K562 (cell line): ENCODE measurements at regions not wholly inside any gene's neighbourhood (a gene's known extent, or its start where the extent isn't known, plus 50 kb on each side); places are given as distances from the start of the nearest gene placed in this dataset.

Source experiments
- ATAC-seq: fragments of 200-7000 bp; cut with Tn5 transposase; 3 replicates; pipeline ENCODE4 v1.9.1; 2020; ENCODE audit warnings: moderate library complexity
- BruUV-seq: library from RNA; stranded (reverse); fragments of 400-500 nt; replicated peaks from 2 replicates; lab custom pipeline; 2021; lab: Mats Ljungman, UMichigan
- CTCF ChIA-PET: fragments of 300-600 bp; formaldehyde crosslinking; extraction: SDS; loops from one replicate; lab custom pipeline; 2021; ENCODE audit warnings: low intra/inter-chr PET ratio; lab: Yijun Ruan, JAX
- POLR2A ChIA-PET: fragments of 300-600, 350-650 bp; sonication (Branson Sonifier 250); formaldehyde crosslinking; extraction: SDS; loops from one replicate; lab custom pipeline; 2021; ENCODE audit warnings: antibody characterized with exemption, inconsistent platforms; lab: Yijun Ruan, JAX
- DNase-seq, 4 experiments: peaks; one replicate each; pipeline versions ENCODE4 v3.0.0 to v3.0.0-alpha.2; 2011 to 2018; ENCODE audit warnings: low spot score in 3 of 4, mixed read lengths in 3 of 4; ENCODE audit errors: extremely low read depth in 1 of 4
- FAIRE-seq: peaks from 2 replicates; lab custom pipeline; 2011; peaks lifted over from hg19 to GRCh38; lab: Jason Lieb, UNC
- H2AFZ ChIP-seq: 2 replicates; pipeline ENCODE4 v1.6.0; 2011; ENCODE audit warnings: low read depth, low read length, control low read depth, inconsistent platforms
- H3K27ac ChIP-seq: fragments of 200-600 bp; 3 replicates; pipeline ENCODE4 v1.8.0; 2011; ENCODE audit warnings: low read depth, mild to moderate bottlenecking, control low read depth, inconsistent platforms, low read length, moderate library complexity, mixed read lengths; ENCODE audit errors: extremely low read depth
- H3K27me3 ChIP-seq, 2 experiments: fragments of 300-600 bp in 1 of 2; 2 replicates in 1 of 2; 3 replicates in 1 of 2; pipeline versions ENCODE4 v1.6.0 to v1.8.0; 2011; ENCODE audit warnings: inconsistent platforms in 2 of 2, low read length in 2 of 2, mild to moderate bottlenecking in 1 of 2, mixed read lengths in 1 of 2, moderate library complexity in 1 of 2; ENCODE audit not compliant: control insufficient read depth in 2 of 2, insufficient read depth in 2 of 2
- H3K36me3 ChIP-seq: fragments of 300-600 bp; 3 replicates; pipeline ENCODE4 v1.8.0; 2011; ENCODE audit warnings: mild to moderate bottlenecking, low read length, inconsistent platforms; ENCODE audit not compliant: control insufficient read depth, insufficient read depth
- H3K4me1 ChIP-seq, 2 experiments: fragments of 200-600 bp in 1 of 2; replicated peaks in 1 of 2; 2 replicates in 1 of 2; 3 replicates in 1 of 2; pipeline versions ENCODE4 v1.5.1 to v1.8.0; 2011; ENCODE audit warnings: inconsistent platforms in 2 of 2, low read length in 2 of 2, mild to moderate bottlenecking in 1 of 2, mixed read lengths in 1 of 2, moderate library complexity in 1 of 2; ENCODE audit not compliant: control insufficient read depth in 2 of 2, insufficient read depth in 2 of 2
- H3K4me2 ChIP-seq: 2 replicates; pipeline ENCODE4 v1.6.1; 2011; ENCODE audit warnings: low read length, control low read depth, inconsistent platforms, mixed read lengths; ENCODE audit not compliant: insufficient read depth
- H3K4me3 ChIP-seq: fragments of 200-600 bp; sonication (generic), shearing (Covaris generic); 2 replicates; pipeline ENCODE4 v1.5.1; 2016; ENCODE audit warnings: control low read depth, inconsistent platforms
- H3K79me2 ChIP-seq: fragments of 200-600 bp; 3 replicates; pipeline ENCODE4 v1.8.0; 2011; ENCODE audit warnings: low read length, inconsistent platforms; ENCODE audit not compliant: control insufficient read depth, insufficient read depth
- H3K9ac ChIP-seq, 2 experiments: 2 replicates each; pipeline versions ENCODE4 v1.6.0 to v1.6.1; 2011; ENCODE audit warnings: low read depth in 2 of 2, low read length in 2 of 2, control low read depth in 1 of 2, inconsistent platforms in 1 of 2, mild to moderate bottlenecking in 1 of 2, mixed read lengths in 1 of 2; ENCODE audit not compliant: insufficient read depth in 1 of 2
- H3K9me1 ChIP-seq: one replicate; pipeline ENCODE4 v1.6.0; 2011; ENCODE audit warnings: inconsistent platforms, mild to moderate bottlenecking, low read length, moderate library complexity; ENCODE audit not compliant: control insufficient read depth, insufficient read depth
- H3K9me3 ChIP-seq: replicated peaks from 2 replicates; pipeline ENCODE4 v1.5.1; 2011; ENCODE audit warnings: low read depth, low read length, inconsistent platforms; ENCODE audit not compliant: control insufficient read depth, insufficient read depth
- H4K20me1 ChIP-seq: replicated peaks from 2 replicates; pipeline ENCODE4 v1.6.1; 2011; ENCODE audit warnings: low read length, inconsistent platforms, mixed read lengths; ENCODE audit not compliant: control insufficient read depth, insufficient read depth
- CCAR2 ChIP-seq: fragments of 200-400 bp; formaldehyde crosslinking; IDR thresholded peaks from 2 replicates; pipeline ENCODE4 v1.6.1; 2017; ENCODE audit warnings: mild to moderate bottlenecking, low read depth, low read length
- CLOCK ChIP-seq: fragments of 250-450 bp; sonication (Bioruptor Pico); IDR thresholded peaks from 2 replicates; pipeline ENCODE4 v1.4.0; 2020; ENCODE audit warnings: mild to moderate bottlenecking, moderate library complexity, borderline replicate concordance
- ETS1 ChIP-seq: conservative IDR thresholded peaks from 2 replicates; pipeline ENCODE4 v1.6.1; 2011; ENCODE audit warnings: low read depth, mild to moderate bottlenecking, low read length; ENCODE audit not compliant: control insufficient read depth
- FOXK1 ChIP-seq: sonication (generic); formaldehyde crosslinking; IDR thresholded peaks from 2 replicates; pipeline ENCODE4 v1.8.0; 2022; ENCODE audit warnings: missing genetic modification reagents, mild to moderate bottlenecking, borderline replicate concordance
- FOXK2 ChIP-seq, 2 experiments: fragments of 450-650 bp; IDR thresholded peaks in 1 of 2; conservative IDR thresholded peaks in 1 of 2; 2 replicates each; pipeline ENCODE4 v1.6.1; 2016; ENCODE audit warnings: low read depth in 2 of 2, mild to moderate bottlenecking in 1 of 2
- HCFC1 ChIP-seq: IDR thresholded peaks from 2 replicates; pipeline ENCODE4 v1.6.1; 2012; ENCODE audit warnings: low read depth, low read length, improper control_type of control experiment
- HINFP ChIP-seq: fragments of 450-650 bp; conservative IDR thresholded peaks from 2 replicates; pipeline ENCODE4 v1.6.1; 2016; ENCODE audit warnings: missing genetic modification characterization, low read depth, mild to moderate bottlenecking, control low read depth, missing compliant biosample characterization
- HSF4 ChIP-seq: fragments of 250-450 bp; sonication (Bioruptor Pico); IDR thresholded peaks from 2 replicates; pipeline ENCODE4 v2.1.2; 2022; ENCODE audit warnings: mild to moderate bottlenecking, moderate library complexity, borderline replicate concordance
- KLF6 ChIP-seq: fragments of 250-450 bp; sonication (Bioruptor Pico); IDR thresholded peaks from 2 replicates; pipeline ENCODE4 v1.4.0; 2020; ENCODE audit warnings: mild to moderate bottlenecking, moderate library complexity, borderline replicate concordance
- LCOR ChIP-seq: sonication (generic); formaldehyde crosslinking; IDR thresholded peaks from 2 replicates; pipeline ENCODE4 v1.8.0; 2022; ENCODE audit warnings: mild to moderate bottlenecking, missing genetic modification reagents
- LEF1 ChIP-seq: fragments of 450-650 bp; IDR thresholded peaks from 2 replicates; pipeline ENCODE4 v1.6.1; 2016; ENCODE audit warnings: mild to moderate bottlenecking
- NFYB ChIP-seq: IDR thresholded peaks from 2 replicates; pipeline ENCODE4 v1.6.1; 2011; ENCODE audit warnings: mild to moderate bottlenecking, moderate library complexity; ENCODE audit not compliant: insufficient read length; ENCODE audit errors: extremely low read depth
- RBFOX2 ChIP-seq: fragments of 200-400 bp; formaldehyde crosslinking; IDR thresholded peaks from 2 replicates; pipeline ENCODE4 v1.6.1; 2017; ENCODE audit warnings: low read depth, mild to moderate bottlenecking, low read length, moderate library complexity
- SMAD4 ChIP-seq: fragments of 250-450 bp; sonication (Bioruptor Pico); conservative IDR thresholded peaks from 2 replicates; pipeline ENCODE4 v1.8.0; 2021; ENCODE audit warnings: inconsistent platforms, mild to moderate bottlenecking, moderate library complexity
- ZNF174 ChIP-seq: fragments of 250-450 bp; sonication (Bioruptor Pico); IDR thresholded peaks from 2 replicates; pipeline ENCODE4 v1.4.0; 2020; ENCODE audit warnings: mild to moderate bottlenecking
- ZNF395 ChIP-seq: fragments of 200-800 bp; sonication (Bioruptor generic); IDR thresholded peaks from 2 replicates; pipeline ENCODE4 v1.6.1; 2017; ENCODE audit warnings: missing genetic modification characterization, missing compliant biosample characterization
- ZNF583 ChIP-seq: fragments of 250-450 bp; sonication (Bioruptor Pico); IDR thresholded peaks from 2 replicates; pipeline ENCODE4 v1.4.0; 2020
- WGBS: fragments of 100-300 bp; shearing (Covaris generic); methylation state at CpG from one replicate; pipeline ENCODE4 v1.1.6; 2016; ENCODE audit warnings: low coverage, mixed read lengths; ENCODE audit not compliant: insufficient coverage; ENCODE audit errors: missing lambda C conversion rate; 5-methylcytosine and 5-hydroxymethylcytosine counted together
- in situ Hi-C: fragments of 300-500 bp; cut with MboI; formaldehyde crosslinking; loops from 4 replicates; pipeline ENCODE4 v1.15.0; 2018; ENCODE audit warnings: inconsistent platforms, mixed read lengths
- intact Hi-C: fragments of 100-400 bp; cut with micrococcal nuclease; formaldehyde crosslinking; loops from 2 replicates; pipeline ENCODE4 v1.14.2; 2022

GRCh38 chr22:34379825-34380224 is 459.5 kb upstream of the LARGE1 start:
- Histone ChIP-seq H3K27ac (no peak overlapping the region), H3K27me3 (no peaks in the 10 kb centered on the region), H3K9me1 (no peaks in the 10 kb centered on the region), H4K20me1 (no peaks in the 10 kb centered on the region), H2AFZ (no peak overlapping the region), H3K79me2 (no peaks in the 10 kb centered on the region), H3K9me3 (no peaks in the 10 kb centered on the region), H3K4me2 (no peak overlapping the region), H3K4me1 (no peaks in the 10 kb centered on the region), H3K36me3 (no peaks in the 10 kb centered on the region), H3K9ac (no peak overlapping the region), H3K4me3 (no peak overlapping the region)
- intact Hi-C loops, result no loop called here
- BruUV-seq, result no TSS peak
- in situ Hi-C loops, result no loop called here
- ChIA-PET POLR2A (no interaction called here), CTCF (interaction anchor here (0.6 kb wide), 1 partner anchor 275 kb away, joined by 3 read pairs; no protein-coding TSS in a partner anchor)
- no peak for FAIRE-seq
- WGBS, result 0% methylated on average over 2 of the region's 2 CpGs
- no peak for ATAC-seq
- no peak for DNase-seq
- TF ChIP-seq HINFP, result no peak
- TF ChIP-seq CCAR2, result no peak
- TF ChIP-seq KLF6, result no peak
- TF ChIP-seq CLOCK (CRISPR knock-in tag), result no peak
- no peak for TF ChIP-seq FOXK2 (conservative IDR thresholded peaks at IDR 0.05 in 1 of 2, IDR thresholded peaks at IDR 0.05 in 1 of 2; ENCODE audit: low read depth in 2 of 2)
- no peak for TF ChIP-seq FOXK1
- no peak for TF ChIP-seq RBFOX2
- TF ChIP-seq ETS1, result no peak
- TF ChIP-seq LCOR, result no peak
- no peak for TF ChIP-seq SMAD4
- no peak for TF ChIP-seq ZNF174
- TF ChIP-seq HSF4 (CRISPR knock-in tag), result no peak
- TF ChIP-seq NFYB, result no peak
- TF ChIP-seq ZNF583 (CRISPR knock-in tag), result no peak
- no peak for TF ChIP-seq ZNF395 (CRISPR knock-in tag)
- TF ChIP-seq HCFC1, result no peak
- no peak for TF ChIP-seq LEF1
